Choroid plexus epithelial cell (primary cell): ENCODE measurements at regions not wholly inside any gene's neighbourhood (a gene's known extent, or its start where the extent isn't known, plus 50 kb on each side); places are given as distances from the start of the nearest gene placed in this dataset.

Experiments used
- DNase-seq: peaks from one replicate; pipeline ENCODE4 v3.0.0-alpha.2; 2010; ENCODE audit warnings: low read depth
- H3K4me3 ChIP-seq: 2 replicates; pipeline ENCODE4 v1.5.1; 2011; ENCODE audit warnings: low read depth, mild to moderate bottlenecking, control low read depth, low read length, moderate library complexity
- CTCF ChIP-seq: conservative IDR thresholded peaks from 2 replicates; pipeline ENCODE4 v1.5.1; 2011; ENCODE audit warnings: low read depth, mild to moderate bottlenecking, control low read depth, inconsistent platforms, low read length, moderate library complexity

DNA sequence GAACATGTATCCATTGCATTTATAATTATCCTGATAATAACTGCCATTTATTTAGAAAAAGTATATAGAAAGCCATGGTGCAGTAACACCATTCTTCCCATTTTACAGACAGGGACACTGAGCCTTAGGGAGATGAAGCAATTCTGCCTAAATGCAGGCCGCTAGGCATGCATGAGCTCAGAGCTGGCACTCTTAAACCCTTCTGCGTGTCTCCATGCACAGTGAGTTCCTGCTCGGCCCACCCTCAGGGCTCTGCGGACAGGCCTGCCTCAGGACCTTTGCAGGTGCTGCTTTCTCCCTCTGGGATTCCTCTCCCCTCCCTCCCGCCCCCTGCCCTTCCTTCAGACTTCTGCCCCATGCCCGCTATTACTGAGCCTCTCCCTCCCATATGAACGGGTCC, 54.3 kb upstream of the WSB1 start:
- DNase-seq: no peak
- H3K4me3 ChIP-seq: no peak overlapping the region
- no peak for TF ChIP-seq CTCF

DNA sequence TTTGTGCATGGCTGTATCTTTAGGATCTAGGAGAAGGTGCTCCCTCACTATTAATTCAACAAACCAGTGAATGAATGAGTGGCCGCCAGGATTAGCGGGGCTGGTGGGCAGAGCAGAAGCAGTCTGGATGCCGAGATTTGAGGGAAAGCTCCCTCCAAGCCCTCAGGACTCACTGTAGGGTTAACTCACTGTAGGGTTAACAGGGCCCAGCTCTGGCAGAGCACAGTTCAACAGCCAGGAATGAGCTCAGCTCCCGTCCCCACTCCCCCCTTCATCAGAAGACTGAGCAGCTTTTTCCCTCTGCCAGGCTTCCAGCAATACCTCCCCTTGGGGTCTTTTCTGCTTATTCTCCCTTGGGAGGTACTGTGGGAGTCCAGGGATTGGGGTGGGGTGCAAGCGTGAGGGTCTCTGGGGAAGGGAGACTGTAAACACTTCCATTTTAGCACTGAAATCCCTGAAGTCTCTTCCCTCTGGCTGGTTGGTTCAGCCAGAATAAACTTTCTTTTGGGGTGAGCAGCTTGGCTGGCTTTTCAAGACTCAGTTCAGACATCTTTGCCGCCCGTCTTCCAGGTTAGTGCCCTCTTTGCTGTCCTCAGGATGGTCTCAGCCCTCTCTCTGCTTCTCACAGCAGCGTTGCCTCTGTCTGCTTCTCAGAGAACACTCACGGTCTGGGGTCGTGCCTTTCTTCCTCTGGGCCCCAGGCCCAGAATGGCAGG, 53.7 kb upstream of the WSB1 start:
- H3K4me3 ChIP-seq: no peak overlapping the region
- no peak for DNase-seq
- TF ChIP-seq CTCF: no peak

DNA sequence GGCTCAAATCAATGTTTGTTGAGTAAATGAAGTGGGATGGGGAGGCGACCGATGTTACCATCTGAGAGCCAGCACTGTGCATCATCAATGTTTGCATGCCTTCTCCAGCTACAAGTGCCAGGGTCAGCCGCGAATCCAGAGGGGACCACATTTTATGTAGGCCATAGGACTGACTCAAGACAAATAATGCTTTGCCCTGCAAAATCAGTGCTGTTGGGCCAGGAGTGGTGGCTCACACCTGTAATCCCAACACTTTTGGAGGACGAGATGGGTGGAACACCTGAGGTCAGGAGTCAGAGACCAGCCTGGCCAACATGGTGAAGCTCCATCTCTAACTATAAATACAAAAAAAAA, 53.1 kb upstream of the WSB1 start:
- no peak for DNase-seq
- no peak overlapping the region for H3K4me3 ChIP-seq
- TF ChIP-seq CTCF: no peak

GRCh38 chr17:27241346-27241946, 52.5 kb upstream of the WSB1 start:
- peak; percentile 95 for DNase-seq
- no peak overlapping the region for H3K4me3 ChIP-seq
- TF ChIP-seq CTCF: no peak

- TF ChIP-seq CTCF: no peak
- H3K4me3 ChIP-seq: no peak overlapping the region
- no peak for DNase-seq
Observed at GRCh38 chr17:27242951-27243350, 51.0 kb upstream of the WSB1 start.

- no peak for DNase-seq
- no peak overlapping the region for H3K4me3 ChIP-seq
- no peak for TF ChIP-seq CTCF
Observed at GRCh38 chr17:27244011-27244410, 49.9 kb upstream of the WSB1 start.
